Testis (tissue), 2 donors: ENCODE measurements at regions not wholly inside any gene's neighbourhood (a gene's known extent, or its start where the extent isn't known, plus 50 kb on each side); places are given as distances from the start of the nearest gene placed in this dataset.

ENCODE experiments used
- DNase-seq: peaks from one replicate; pipeline ENCODE4 v3.0.0-alpha.2; 2019
- H3K27ac ChIP-seq, 2 donors: fragments of 200-600 bp; sonication (generic); one replicate each; pipeline ENCODE4 v1.5.1; 2019
- H3K27me3 ChIP-seq: fragments of 200-600 bp; sonication (generic); one replicate; pipeline ENCODE4 v1.5.1; 2019
- H3K36me3 ChIP-seq: fragments of 200-600 bp; sonication (generic); one replicate; pipeline ENCODE4 v1.5.1; 2017; ENCODE audit warnings: low read depth; ENCODE audit errors: missing control alignments
- H3K4me1 ChIP-seq: fragments of 200-600 bp; sonication (generic); one replicate; pipeline ENCODE4 v1.5.1; 2019
- H3K4me3 ChIP-seq, 2 donors: fragments of 200-600 bp; sonication (generic); one replicate each; pipeline ENCODE4 v1.5.1; 2017 to 2019
- H3K9me3 ChIP-seq: fragments of 200-600 bp; sonication (generic); one replicate; pipeline ENCODE4 v1.5.1; 2017
- CTCF ChIP-seq, 3 experiments: fragments of 450-650 bp in 2 of 3; fragments of 200-600 bp in 1 of 3; sonication (generic) in 1 of 3; IDR thresholded peaks; one replicate each; pipeline ENCODE4 v1.5.1; 2016 to 2019; ENCODE audit warnings: antibody characterized with exemption in 3 of 3, mild to moderate bottlenecking in 2 of 3, moderate library complexity in 1 of 3
- POLR2A ChIP-seq: fragments of 450-650 bp; IDR thresholded peaks from one replicate; pipeline ENCODE4 v1.6.1; 2017; ENCODE audit warnings: antibody characterized with exemption, mild to moderate bottlenecking, moderate library complexity
- WGBS, 2 donors: methylation state at CpG; one replicate each; pipeline ENCODE4 v1.1.5; 2018; 5-methylcytosine and 5-hydroxymethylcytosine counted together
- intact Hi-C: fragments of 100-400 bp; cut with DNase I; formaldehyde crosslinking; loops from one replicate; pipeline ENCODE4 v1.15.1; 2023; ENCODE audit warnings: low total_unique reads

DNA sequence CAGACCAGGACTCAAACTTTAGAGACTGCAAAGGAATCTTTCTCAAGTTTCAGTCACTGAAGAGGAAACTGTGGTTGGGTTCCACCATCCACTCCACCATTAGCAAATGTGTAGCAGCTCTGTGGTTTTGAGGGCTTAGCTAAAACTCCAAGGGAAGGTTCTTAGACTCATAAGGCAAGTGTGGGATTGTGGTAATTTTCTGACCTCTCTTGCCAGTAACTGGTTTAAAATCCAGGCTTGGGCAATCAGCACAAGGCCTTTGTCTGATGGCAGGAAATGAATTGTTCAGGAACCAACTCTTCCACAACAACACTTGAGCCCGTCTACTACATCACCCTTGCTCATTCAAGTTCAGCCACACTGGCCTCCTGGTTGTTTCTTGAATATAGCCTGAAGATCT is 68.6 kb upstream of the FBXL4 start:
- H3K4me3 ChIP-seq: no peak overlapping the region
- H3K4me1 ChIP-seq: no peaks in the 10 kb centered on the region
- H3K27me3 ChIP-seq: no peaks in the 10 kb centered on the region
- DNase-seq: no peak
- TF ChIP-seq CTCF (IDR thresholded peaks at IDR 0.05) (no peak), POLR2A (no peak)
- no peak overlapping the region for H3K27ac ChIP-seq
- no peaks in the 10 kb centered on the region for H3K36me3 ChIP-seq
- WGBS, 2 donors: 71 to 89% methylated on average over 1 of the region's 1 CpG
- intact Hi-C loops: no loop called here
- H3K9me3 ChIP-seq: no peaks in the 10 kb centered on the region

GRCh38 chr6:99014061-99014460 is 66.3 kb upstream of the FBXL4 start:
- Histone ChIP-seq H3K36me3 (no peaks in the 10 kb centered on the region), H3K4me3 (no peak overlapping the region), H3K9me3 (no peaks in the 10 kb centered on the region), H3K27me3 (no peaks in the 10 kb centered on the region), H3K4me1 (no peaks in the 10 kb centered on the region), H3K27ac (no peak overlapping the region)
- TF ChIP-seq POLR2A (no peak), CTCF (IDR thresholded peaks at IDR 0.05) (no peak)
- no peak for DNase-seq
- intact Hi-C loops: no loop called here
- WGBS, 2 donors: 30 to 56% methylated on average over 1 of the region's 1 CpG

- intact Hi-C loops: no loop called here
- TF ChIP-seq POLR2A (no peak), CTCF (IDR thresholded peaks at IDR 0.05) (no peak)
- Histone ChIP-seq H3K4me1 (no peaks in the 10 kb centered on the region), H3K27me3 (no peaks in the 10 kb centered on the region), H3K4me3 (no peak overlapping the region), H3K36me3 (no peaks in the 10 kb centered on the region), H3K9me3 (no peaks in the 10 kb centered on the region), H3K27ac (no peak overlapping the region)
- DNase-seq: no peak
- whole genome bisulfite sequencing, 2 donors: 72 to 80% methylated on average over 3 of the region's 3 CpGs
These were observed 65.9 kb upstream of the FBXL4 start for GRCh38 chr6:99013661-99014060.

- TF ChIP-seq POLR2A (no peak), CTCF (IDR thresholded peaks at IDR 0.05) (no peak)
- no peak overlapping the region for H3K4me3 ChIP-seq
- WGBS, 2 donors: 78 to 83% methylated on average over 2 of the region's 2 CpGs
- no peaks in the 10 kb centered on the region for H3K9me3 ChIP-seq
- no peak for DNase-seq
- H3K4me1 ChIP-seq: no peaks in the 10 kb centered on the region
- intact Hi-C loops: no loop called here
- H3K27me3 ChIP-seq: no peaks in the 10 kb centered on the region
- no peak overlapping the region for H3K27ac ChIP-seq
- no peaks in the 10 kb centered on the region for H3K36me3 ChIP-seq
These were observed 65.4 kb upstream of the FBXL4 start for GRCh38 chr6:99013145-99013544.

GRCh38 chr6:99011151-99011550 is 63.4 kb upstream of the FBXL4 start:
- H3K4me1 ChIP-seq: no peaks in the 10 kb centered on the region
- no peak overlapping the region for H3K4me3 ChIP-seq
- TF ChIP-seq CTCF (IDR thresholded peaks at IDR 0.05): no peak
- no peak for TF ChIP-seq POLR2A
- no peak for DNase-seq
- intact Hi-C loops: no loop called here
- no peaks in the 10 kb centered on the region for H3K36me3 ChIP-seq
- no peak overlapping the region for H3K27ac ChIP-seq
- H3K9me3 ChIP-seq: no peaks in the 10 kb centered on the region
- H3K27me3 ChIP-seq: no peaks in the 10 kb centered on the region
